ENCODE measurements at regions not wholly inside any gene's neighbourhood (a gene's known extent, or its start where the extent isn't known, plus 50 kb on each side); places are given as distances from the start of the nearest gene placed in this dataset.

GRCh38 chr4:13126976-13127910 is 356.9 kb downstream of the RAB28 start:
- FAIRE-seq, result no peak
- Histone ChIP-seq H3K4me3 (no peak overlapping the region), H3K4me1 (replicated peaks in 1 of 2; ENCODE audit: control insufficient read depth in 2 of 2, insufficient read depth in 2 of 2, low read length in 2 of 2) (no peaks in the 10 kb centered on the region), H3K4me2 (ENCODE audit: insufficient read depth, low read length) (no peak overlapping the region), H3K27me3 (ENCODE audit: control insufficient read depth in 2 of 2, insufficient read depth in 2 of 2, low read length in 2 of 2) (no peaks in the 10 kb centered on the region), H3K36me3 (ENCODE audit: control insufficient read depth, insufficient read depth, low read length) (no peaks in the 10 kb centered on the region), H3K9me3 (replicated peaks; ENCODE audit: control insufficient read depth, insufficient read depth, low read depth, low read length) (no peaks in the 10 kb centered on the region), H3K9me1 (ENCODE audit: control insufficient read depth, insufficient read depth, low read length) (no peaks in the 10 kb centered on the region), H2AFZ (ENCODE audit: low read depth, low read length) (no peak overlapping the region), H3K9ac (ENCODE audit: insufficient read depth in 1 of 2, low read depth in 2 of 2, low read length in 2 of 2) (no peak overlapping the region), H3K27ac (ENCODE audit: extremely low read depth, low read depth, low read length) (no peak overlapping the region), H3K79me2 (ENCODE audit: control insufficient read depth, insufficient read depth, low read length) (no peaks in the 10 kb centered on the region), H4K20me1 (replicated peaks; ENCODE audit: control insufficient read depth, insufficient read depth, low read length) (no peaks in the 10 kb centered on the region)
- no peak for DNase-seq (ENCODE audit: extremely low read depth in 1 of 4, low spot score in 3 of 4)
- WGBS (ENCODE audit: insufficient coverage, low coverage, missing lambda C conversion rate), result 0% methylated on average over 7 of the region's 7 CpGs
- BruUV-seq (replicated peaks), result no TSS peak
- ChIA-PET POLR2A (interaction anchor here (1.1 kb wide), 1 partner anchor 44 kb away, joined by 3 read pairs; no protein-coding TSS in a partner anchor), CTCF (ENCODE audit: low intra/inter-chr PET ratio) (no interaction called here)
- intact Hi-C loops (cut with micrococcal nuclease) (no loop called here), in situ Hi-C loops (cut with MboI) (no loop called here)
- ATAC-seq, result no peak
- TF ChIP-seq STAT5A (IDR thresholded peaks at IDR 0.05; ENCODE audit: borderline replicate concordance, low read length) (no peak), ZFP36 (IDR thresholded peaks at IDR 0.05; ENCODE audit: low read depth, low read length, partially characterized antibody) (peak; percentile 39), RBM25 (IDR thresholded peaks at IDR 0.05; ENCODE audit: low read depth, low read length, severe bottlenecking) (peak; percentile 76)

- POLR2A ChIA-PET, result no interaction called here
- CTCF ChIA-PET (ENCODE audit: low intra/inter-chr PET ratio), result no interaction called here
- Histone ChIP-seq H2AFZ (ENCODE audit: low read depth, low read length) (no peak overlapping the region), H3K27ac (ENCODE audit: extremely low read depth, low read depth, low read length) (no peak overlapping the region), H3K4me2 (ENCODE audit: insufficient read depth, low read length) (no peak overlapping the region), H3K27me3 (ENCODE audit: control insufficient read depth in 2 of 2, insufficient read depth in 2 of 2, low read length in 2 of 2) (no peaks in the 10 kb centered on the region), H3K9ac (ENCODE audit: insufficient read depth in 1 of 2, low read depth in 2 of 2, low read length in 2 of 2) (no peak overlapping the region), H3K4me3 (no peak overlapping the region), H3K79me2 (ENCODE audit: control insufficient read depth, insufficient read depth, low read length) (no peaks in the 10 kb centered on the region), H4K20me1 (replicated peaks; ENCODE audit: control insufficient read depth, insufficient read depth, low read length) (no peaks in the 10 kb centered on the region), H3K9me1 (ENCODE audit: control insufficient read depth, insufficient read depth, low read length) (no peaks in the 10 kb centered on the region), H3K9me3 (replicated peaks; ENCODE audit: control insufficient read depth, insufficient read depth, low read depth, low read length) (no peaks in the 10 kb centered on the region), H3K36me3 (ENCODE audit: control insufficient read depth, insufficient read depth, low read length) (no peaks in the 10 kb centered on the region), H3K4me1 (replicated peaks in 1 of 2; ENCODE audit: control insufficient read depth in 2 of 2, insufficient read depth in 2 of 2, low read length in 2 of 2) (no peaks in the 10 kb centered on the region)
- DNase-seq (ENCODE audit: extremely low read depth in 1 of 4, low spot score in 3 of 4) (no peak), FAIRE-seq (no peak), ATAC-seq (no peak)
- intact Hi-C loops (cut with micrococcal nuclease) (no loop called here), in situ Hi-C loops (cut with MboI) (no loop called here)
- BruUV-seq (replicated peaks), result no TSS peak
- WGBS (ENCODE audit: insufficient coverage, low coverage, missing lambda C conversion rate), result 0% methylated on average over 2 of the region's 2 CpGs
- TF ChIP-seq ZNF316 (IDR thresholded peaks at IDR 0.05), result 0 out of 2 replicates have a peak, but pooled peaks have one; percentile 8
- no peak for TF ChIP-seq HOMEZ (CRISPR knock-in tag; IDR thresholded peaks at IDR 0.05)
- TF ChIP-seq MEIS2 (IDR thresholded peaks at IDR 0.05; ENCODE audit: partially characterized antibody), result peak; percentile 8
Measured at GRCh38 chr4:13118633-13119032, 365.5 kb downstream of the RAB28 start.

All from K562 (cell line).